HG02678 (cell line): ENCODE measurements at regions not wholly inside any gene's neighbourhood (a gene's known extent, or its start where the extent isn't known, plus 50 kb on each side); places are given as distances from the start of the nearest gene placed in this dataset.

ENCODE experiments used
- ATAC-seq: cut with Tn5 transposase; IDR thresholded peaks from one replicate; pipeline ENCODE4 v1.9.1; 2021; ENCODE audit warnings: mild to moderate bottlenecking, moderate library complexity; ENCODE audit not compliant: unreplicated experiment

DNA sequence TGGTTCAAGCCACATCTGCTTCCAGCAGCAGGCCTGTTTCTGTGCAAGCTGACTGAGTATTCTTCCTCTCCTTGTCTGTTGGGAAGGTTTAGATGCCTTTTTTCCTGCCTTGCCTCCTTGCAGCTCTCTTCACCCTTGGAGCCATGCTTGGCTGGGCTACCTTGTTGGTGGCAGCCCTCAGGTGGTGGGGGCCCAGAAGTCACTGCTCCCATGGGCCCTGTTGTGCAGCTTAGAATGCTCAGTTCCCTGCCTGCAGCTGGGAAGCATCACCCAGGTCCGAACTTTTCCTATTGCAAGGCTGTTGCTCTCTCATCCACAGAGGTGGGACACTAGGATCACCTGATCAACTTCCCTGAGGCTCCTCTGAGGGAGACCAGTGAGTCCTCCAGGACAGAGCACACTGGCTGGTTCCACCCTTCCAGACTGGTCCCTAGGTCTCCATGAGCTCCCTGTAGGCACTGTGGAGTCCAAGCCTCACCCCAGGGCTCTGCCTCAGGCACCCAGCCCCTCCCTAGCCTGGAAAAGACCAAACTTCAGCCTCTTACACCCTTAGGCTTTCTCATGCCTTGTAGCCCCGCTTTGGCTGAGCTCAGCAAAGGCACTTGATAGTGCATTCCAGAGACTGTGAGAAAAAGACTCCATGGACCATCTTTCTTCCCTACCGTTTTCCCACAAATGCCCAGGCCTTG lies 219.3 kb upstream of the SH3BP4 start:
- no peak for ATAC-seq

DNA sequence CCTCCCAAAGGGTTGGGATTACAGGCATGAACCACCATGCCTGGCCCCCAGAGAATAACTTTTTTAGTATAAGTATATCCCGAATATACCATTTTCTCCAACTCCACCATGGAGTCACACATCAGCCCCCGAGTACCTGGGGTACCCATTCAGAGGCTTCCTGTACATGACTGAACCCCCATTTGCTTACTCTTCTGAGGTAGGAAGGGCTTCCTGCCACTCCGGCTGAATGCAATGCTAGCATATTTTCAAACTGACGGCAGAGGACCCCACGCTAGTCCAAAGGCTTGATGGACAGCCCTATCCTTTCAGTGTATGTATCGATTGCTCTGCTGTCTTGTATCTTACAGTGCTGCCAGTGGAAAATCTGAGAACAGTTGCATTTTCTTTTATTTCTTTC lies 220.6 kb upstream of the SH3BP4 start:
- no peak for ATAC-seq

- no peak for ATAC-seq
Observed at GRCh38 chr2:234730066-234730640, 221.7 kb upstream of the SH3BP4 start.

DNA sequence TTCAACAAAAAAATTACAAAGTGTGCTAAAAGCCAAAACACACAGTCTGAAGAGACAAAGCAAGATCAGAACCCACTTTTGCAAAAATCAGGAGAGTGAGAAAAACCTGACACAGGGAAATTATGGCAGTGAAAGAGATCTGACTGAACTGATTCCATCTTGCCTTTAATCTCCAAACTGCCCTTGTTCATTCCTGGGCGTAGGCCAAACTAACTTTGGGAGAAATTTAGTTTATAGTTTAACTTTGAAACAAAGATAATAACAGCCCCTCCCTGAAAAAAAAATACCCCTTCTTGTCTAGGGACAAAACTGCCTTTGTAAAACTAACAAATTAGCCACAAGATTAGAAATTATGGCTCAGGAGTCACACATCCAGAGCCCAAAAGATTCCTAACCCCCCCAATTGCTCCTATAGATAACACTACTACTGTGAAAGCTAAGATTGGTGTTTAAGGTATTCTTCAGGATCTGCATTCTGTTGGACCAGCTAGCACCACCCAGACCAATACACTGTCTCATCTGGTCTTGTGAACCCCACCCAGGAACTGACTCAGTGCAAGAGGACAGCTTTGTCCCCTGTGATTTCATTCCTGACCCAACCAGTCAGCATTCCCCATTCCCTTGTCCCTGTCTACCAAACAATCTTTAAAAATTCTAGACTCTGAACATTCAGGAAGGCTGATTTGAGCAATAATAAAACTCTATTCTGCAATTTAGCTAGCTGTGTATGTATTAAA lies 226.1 kb upstream of the SH3BP4 start:
- no peak for ATAC-seq

DNA sequence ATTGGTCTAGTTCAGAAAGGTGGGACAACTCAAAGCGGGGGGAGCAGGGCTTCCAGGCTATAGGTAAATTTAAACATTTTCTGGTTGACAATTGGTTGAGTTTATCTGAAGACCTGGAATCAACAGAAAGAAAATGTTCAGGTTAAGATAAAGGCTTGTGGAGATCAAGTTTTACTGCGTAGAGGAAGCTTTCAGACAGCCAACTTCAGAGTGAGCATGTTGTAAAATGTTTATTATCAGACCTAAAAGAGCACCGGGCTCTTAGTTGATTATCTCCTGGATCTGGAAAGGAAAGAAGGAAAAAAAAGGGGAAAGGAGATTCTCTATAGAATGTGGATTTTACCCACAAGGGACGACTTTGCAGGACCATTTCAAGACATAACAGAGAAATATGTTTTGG lies 227.0 kb upstream of the SH3BP4 start:
- no peak for ATAC-seq

GRCh38 chr2:234723400-234723799 lies 226.5 kb upstream of the ARL4C start:
- ATAC-seq = no peak

GRCh38 chr2:234722176-234722575 lies 225.3 kb upstream of the ARL4C start:
- no peak for ATAC-seq

- ATAC-seq = no peak
Observed at GRCh38 chr2:234719116-234719716, 222.3 kb upstream of the ARL4C start.

GRCh38 chr2:234716271-234716670 lies 219.4 kb upstream of the ARL4C start:
- no peak for ATAC-seq

- ATAC-seq = no peak
Observed at GRCh38 chr2:234715671-234716250, 218.9 kb upstream of the ARL4C start.

DNA sequence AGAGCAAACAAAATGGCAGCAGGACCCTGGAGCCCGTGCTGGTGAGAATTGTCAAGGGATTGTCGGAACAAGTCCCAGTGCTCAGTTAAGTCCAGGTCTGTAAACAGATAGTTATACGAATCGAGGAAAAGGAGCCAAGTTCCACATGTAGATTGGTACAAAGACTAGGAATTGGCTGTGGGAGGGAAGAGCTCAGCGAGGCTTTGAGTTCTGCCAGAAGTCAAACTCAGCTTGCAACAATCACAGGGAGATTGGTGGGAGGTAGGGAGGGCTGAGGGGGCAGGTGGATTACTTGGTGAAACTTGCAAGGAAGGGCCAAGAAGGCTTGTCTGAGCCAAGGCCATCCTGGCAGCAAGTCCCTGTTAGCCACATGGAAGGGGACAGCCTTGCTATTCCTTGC lies 217.8 kb upstream of the ARL4C start:
- no peak for ATAC-seq

- no peak for ATAC-seq
Observed at GRCh38 chr2:234712421-234712935, 215.6 kb upstream of the ARL4C start.

DNA sequence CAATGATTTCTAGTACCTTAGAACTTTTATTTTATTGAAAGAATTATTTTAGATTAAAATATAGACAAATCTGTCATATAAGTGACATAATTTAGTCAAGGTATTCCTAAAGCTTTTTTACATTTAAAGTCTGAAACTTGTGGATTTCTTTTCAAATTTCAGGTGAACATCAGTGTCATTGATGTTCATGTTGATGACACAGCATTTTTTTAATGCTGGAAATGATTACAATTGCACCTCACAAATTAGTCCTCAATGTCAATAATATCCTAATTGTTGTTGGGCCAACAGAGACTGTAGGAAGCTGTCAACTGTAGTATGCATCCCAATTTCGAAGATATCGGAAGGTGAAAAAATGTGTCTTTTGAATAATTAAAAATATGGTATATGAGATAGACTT lies 214.4 kb upstream of the ARL4C start:
- ATAC-seq = no peak

- no peak for ATAC-seq
Observed at GRCh38 chr2:234710587-234710986, 213.7 kb upstream of the ARL4C start.

DNA sequence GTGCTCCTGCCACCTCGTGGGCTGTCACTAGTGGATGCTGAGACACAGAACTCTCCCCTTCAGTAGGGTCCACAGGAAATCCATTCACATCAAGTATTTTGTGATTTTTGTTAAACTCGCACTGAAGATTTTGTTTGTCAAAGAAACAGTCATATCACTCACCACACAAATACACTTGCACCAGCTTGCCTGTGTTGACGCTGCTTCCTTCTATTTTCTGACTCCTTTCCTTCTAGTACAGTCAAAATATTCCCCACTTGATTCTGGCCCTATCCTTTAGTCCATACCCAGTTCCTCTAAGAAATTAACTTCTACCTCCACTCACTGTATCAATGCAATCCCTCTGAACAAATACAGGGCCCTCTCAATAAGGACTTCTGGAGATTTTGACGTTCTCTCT lies 213.2 kb upstream of the ARL4C start:
- ATAC-seq = no peak

DNA sequence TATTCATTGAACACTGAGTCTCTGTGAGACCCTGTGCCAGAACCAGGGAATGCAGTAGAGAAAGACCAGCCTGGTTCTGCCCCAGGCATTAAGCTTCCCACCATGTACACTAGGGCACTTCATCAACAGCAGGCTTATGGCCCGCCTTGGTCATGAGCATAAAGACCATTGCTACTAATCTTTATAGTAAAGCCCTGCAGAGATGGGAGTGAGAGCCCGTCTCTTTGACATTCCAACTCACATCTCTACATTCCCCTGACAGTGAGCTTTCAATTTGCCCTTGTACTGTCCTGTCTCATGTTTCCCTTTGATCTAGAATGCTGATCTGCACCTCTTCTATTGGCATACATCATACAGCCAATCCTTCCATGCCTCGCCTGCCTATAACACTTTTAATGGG lies 211.8 kb upstream of the ARL4C start:
- no peak for ATAC-seq

GRCh38 chr2:234708091-234708683 lies 211.3 kb upstream of the ARL4C start:
- no peak for ATAC-seq

DNA sequence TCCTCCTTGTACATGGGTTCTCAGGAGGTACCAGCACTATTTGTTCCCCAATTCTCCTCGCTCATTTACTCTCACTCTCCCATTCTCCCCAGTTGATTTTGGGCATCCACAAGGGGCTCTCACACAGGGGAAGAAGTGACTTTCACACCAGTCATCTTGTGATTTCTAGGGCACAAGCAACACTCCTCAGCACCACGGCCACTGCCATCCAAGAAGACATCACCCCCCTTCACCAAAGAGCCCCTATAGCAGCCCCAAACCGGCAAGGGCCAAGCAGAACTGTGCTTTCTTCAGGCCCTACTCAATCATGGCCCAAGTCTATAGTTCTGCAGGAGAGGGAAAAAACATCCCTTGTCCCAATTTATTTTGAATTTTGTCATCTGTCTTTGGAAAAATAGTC lies 209.2 kb upstream of the ARL4C start:
- no peak for ATAC-seq

DNA sequence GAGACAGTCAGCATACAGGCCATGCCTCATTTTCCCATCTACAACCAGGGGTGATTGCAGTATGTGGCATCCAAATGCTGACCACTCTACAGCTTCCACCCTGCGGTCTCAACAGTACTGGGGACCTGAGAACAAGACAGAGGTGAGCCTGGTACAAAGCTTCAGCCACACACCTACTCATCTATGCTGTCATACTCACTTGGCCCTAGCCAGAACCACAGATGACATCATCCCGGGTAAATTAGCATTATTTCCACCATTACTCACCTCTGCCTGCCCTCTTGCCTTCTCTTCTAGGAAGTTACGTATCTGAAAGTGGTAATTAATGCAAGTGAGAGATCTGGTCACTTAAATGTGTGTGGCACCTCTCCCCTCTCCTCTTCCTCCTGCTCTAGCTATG lies 208.2 kb upstream of the ARL4C start:
- ATAC-seq = no peak

GRCh38 chr2:234703258-234703657 lies 206.4 kb upstream of the ARL4C start:
- no peak for ATAC-seq

GRCh38 chr2:234702731-234703225 lies 205.9 kb upstream of the ARL4C start:
- no peak for ATAC-seq
